ENCODE measurements at regions not wholly inside any gene's neighbourhood (a gene's known extent, or its start where the extent isn't known, plus 50 kb on each side); places are given as distances from the start of the nearest gene placed in this dataset.

- TF ChIP-seq EZH2 (IDR thresholded peaks at IDR 0.05; ENCODE audit: borderline replicate concordance, low read length), result no peak
- TF ChIP-seq CTCF (conservative IDR thresholded peaks at IDR 0.05 in 1 of 2, IDR thresholded peaks at IDR 0.05 in 1 of 2; ENCODE audit: extremely low read depth in 1 of 2, insufficient read depth in 1 of 2, low read depth in 1 of 2, low read length in 2 of 2), result no peak
These were observed 173.2 kb upstream of the PRPS1L1 start for GRCh38 chr7:18200855-18201254.
